ENCODE measurements at regions not wholly inside any gene's neighbourhood (a gene's known extent, or its start where the extent isn't known, plus 50 kb on each side); places are given as distances from the start of the nearest gene placed in this dataset.

DNA sequence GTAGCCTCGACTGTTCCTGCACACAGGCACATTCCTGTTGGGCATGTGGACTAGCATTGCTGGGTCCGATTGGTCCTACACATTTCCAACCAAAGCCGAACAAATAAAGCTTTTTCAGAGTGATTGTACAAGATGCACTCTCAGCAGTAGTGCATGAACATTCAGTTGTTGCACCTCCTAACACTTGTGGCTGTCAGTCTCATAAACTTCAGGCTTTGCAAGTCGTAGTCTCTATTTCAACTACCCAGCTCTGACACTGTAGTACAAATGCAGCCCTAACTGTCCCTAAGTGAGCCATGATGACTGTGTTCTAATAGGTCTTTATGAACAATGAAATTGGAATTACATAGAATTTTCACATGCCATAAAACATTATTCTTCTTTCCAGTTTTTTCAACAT, 281.7 kb upstream of the ATP10A start:
- Histone ChIP-seq H3K9me3 (ENCODE audit: low read length) (no peaks in the 10 kb centered on the region), H3K79me2 (replicated peaks; ENCODE audit: insufficient read depth, low read length) (no peaks in the 10 kb centered on the region), H3K4me2 (ENCODE audit: low read length) (no peak overlapping the region), H2AFZ (ENCODE audit: low read depth, low read length) (no peak overlapping the region), H3K36me3 (ENCODE audit: insufficient read depth, low read length) (no peaks in the 10 kb centered on the region), H3K27ac (ENCODE audit: low read length) (no peak overlapping the region), H3K27me3 (ENCODE audit: insufficient read depth, low read depth, low read length) (no peaks in the 10 kb centered on the region), H4K20me1 (ENCODE audit: insufficient read depth) (no peaks in the 10 kb centered on the region), H3K4me3 (ENCODE audit: low read length) (no peak overlapping the region), H3K9ac (ENCODE audit: low read length) (no peak overlapping the region), H3K9me2 (ENCODE audit: insufficient read depth, low read length) (no peaks in the 10 kb centered on the region), H3F3A (ENCODE audit: insufficient read depth, low read length, poor library complexity, severe bottlenecking) (no peaks in the 10 kb centered on the region)
- TF ChIP-seq, protein P1, sequence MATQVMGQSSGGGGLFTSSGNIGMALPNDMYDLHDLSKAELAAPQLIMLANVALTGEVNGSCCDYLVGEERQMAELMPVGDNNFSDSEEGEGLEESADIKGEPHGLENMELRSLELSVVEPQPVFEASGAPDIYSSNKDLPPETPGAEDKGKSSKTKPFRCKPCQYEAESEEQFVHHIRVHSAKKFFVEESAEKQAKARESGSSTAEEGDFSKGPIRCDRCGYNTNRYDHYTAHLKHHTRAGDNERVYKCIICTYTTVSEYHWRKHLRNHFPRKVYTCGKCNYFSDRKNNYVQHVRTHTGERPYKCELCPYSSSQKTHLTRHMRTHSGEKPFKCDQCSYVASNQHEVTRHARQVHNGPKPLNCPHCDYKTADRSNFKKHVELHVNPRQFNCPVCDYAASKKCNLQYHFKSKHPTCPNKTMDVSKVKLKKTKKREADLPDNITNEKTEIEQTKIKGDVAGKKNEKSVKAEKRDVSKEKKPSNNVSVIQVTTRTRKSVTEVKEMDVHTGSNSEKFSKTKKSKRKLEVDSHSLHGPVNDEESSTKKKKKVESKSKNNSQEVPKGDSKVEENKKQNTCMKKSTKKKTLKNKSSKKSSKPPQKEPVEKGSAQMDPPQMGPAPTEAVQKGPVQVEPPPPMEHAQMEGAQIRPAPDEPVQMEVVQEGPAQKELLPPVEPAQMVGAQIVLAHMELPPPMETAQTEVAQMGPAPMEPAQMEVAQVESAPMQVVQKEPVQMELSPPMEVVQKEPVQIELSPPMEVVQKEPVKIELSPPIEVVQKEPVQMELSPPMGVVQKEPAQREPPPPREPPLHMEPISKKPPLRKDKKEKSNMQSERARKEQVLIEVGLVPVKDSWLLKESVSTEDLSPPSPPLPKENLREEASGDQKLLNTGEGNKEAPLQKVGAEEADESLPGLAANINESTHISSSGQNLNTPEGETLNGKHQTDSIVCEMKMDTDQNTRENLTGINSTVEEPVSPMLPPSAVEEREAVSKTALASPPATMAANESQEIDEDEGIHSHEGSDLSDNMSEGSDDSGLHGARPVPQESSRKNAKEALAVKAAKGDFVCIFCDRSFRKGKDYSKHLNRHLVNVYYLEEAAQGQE (IDR thresholded peaks at IDR 0.05; ENCODE audit: borderline replicate concordance): no peak
- TF ChIP-seq SMC3 (conservative IDR thresholded peaks at IDR 0.05; ENCODE audit: poor library complexity): no peak
- no peak for TF ChIP-seq EP300 (conservative IDR thresholded peaks at IDR 0.05; ENCODE audit: poor library complexity, severe bottlenecking)
- no peak for TF ChIP-seq RAD21 (conservative IDR thresholded peaks at IDR 0.05)
- TF ChIP-seq EZH2 (IDR thresholded peaks at IDR 0.05; ENCODE audit: borderline replicate concordance, insufficient read depth, low read length, poor library complexity, severe bottlenecking): no peak
- TF ChIP-seq MXI1 (conservative IDR thresholded peaks at IDR 0.05; ENCODE audit: poor library complexity, severe bottlenecking): no peak
- TF ChIP-seq, protein P2, sequence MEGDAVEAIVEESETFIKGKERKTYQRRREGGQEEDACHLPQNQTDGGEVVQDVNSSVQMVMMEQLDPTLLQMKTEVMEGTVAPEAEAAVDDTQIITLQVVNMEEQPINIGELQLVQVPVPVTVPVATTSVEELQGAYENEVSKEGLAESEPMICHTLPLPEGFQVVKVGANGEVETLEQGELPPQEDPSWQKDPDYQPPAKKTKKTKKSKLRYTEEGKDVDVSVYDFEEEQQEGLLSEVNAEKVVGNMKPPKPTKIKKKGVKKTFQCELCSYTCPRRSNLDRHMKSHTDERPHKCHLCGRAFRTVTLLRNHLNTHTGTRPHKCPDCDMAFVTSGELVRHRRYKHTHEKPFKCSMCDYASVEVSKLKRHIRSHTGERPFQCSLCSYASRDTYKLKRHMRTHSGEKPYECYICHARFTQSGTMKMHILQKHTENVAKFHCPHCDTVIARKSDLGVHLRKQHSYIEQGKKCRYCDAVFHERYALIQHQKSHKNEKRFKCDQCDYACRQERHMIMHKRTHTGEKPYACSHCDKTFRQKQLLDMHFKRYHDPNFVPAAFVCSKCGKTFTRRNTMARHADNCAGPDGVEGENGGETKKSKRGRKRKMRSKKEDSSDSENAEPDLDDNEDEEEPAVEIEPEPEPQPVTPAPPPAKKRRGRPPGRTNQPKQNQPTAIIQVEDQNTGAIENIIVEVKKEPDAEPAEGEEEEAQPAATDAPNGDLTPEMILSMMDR (IDR thresholded peaks at IDR 0.05; ENCODE audit: poor library complexity, severe bottlenecking): no peak
- no peak for TF ChIP-seq TAF1 (IDR thresholded peaks at IDR 0.05; ENCODE audit: low read depth)
- no peak for TF ChIP-seq POLR2AphosphoS5 (IDR thresholded peaks at IDR 0.05)

- Histone ChIP-seq H3K27me3 (ENCODE audit: insufficient read depth, low read depth, low read length) (no peaks in the 10 kb centered on the region), H3K9ac (ENCODE audit: low read length) (no peak overlapping the region), H3K36me3 (ENCODE audit: insufficient read depth, low read length) (no peaks in the 10 kb centered on the region), H3K9me2 (ENCODE audit: insufficient read depth, low read length) (no peaks in the 10 kb centered on the region), H4K20me1 (ENCODE audit: insufficient read depth) (no peaks in the 10 kb centered on the region), H3K27ac (ENCODE audit: low read length) (no peak overlapping the region), H2AFZ (ENCODE audit: low read depth, low read length) (no peak overlapping the region), H3K79me2 (replicated peaks; ENCODE audit: insufficient read depth, low read length) (no peaks in the 10 kb centered on the region), H3K4me2 (ENCODE audit: low read length) (no peak overlapping the region), H3F3A (ENCODE audit: insufficient read depth, low read length, poor library complexity, severe bottlenecking) (no peaks in the 10 kb centered on the region), H3K4me3 (ENCODE audit: low read length) (no peak overlapping the region), H3K9me3 (ENCODE audit: low read length) (no peaks in the 10 kb centered on the region)
- TF ChIP-seq RAD21 (conservative IDR thresholded peaks at IDR 0.05): no peak
- TF ChIP-seq EZH2 (IDR thresholded peaks at IDR 0.05; ENCODE audit: borderline replicate concordance, insufficient read depth, low read length, poor library complexity, severe bottlenecking): no peak
- TF ChIP-seq SMC3 (conservative IDR thresholded peaks at IDR 0.05; ENCODE audit: poor library complexity): no peak
These were observed 280.1 kb upstream of the ATP10A start for GRCh38 chr15:26143221-26143620.

- H3F3A ChIP-seq (ENCODE audit: insufficient read depth, low read length, poor library complexity, severe bottlenecking): no peaks in the 10 kb centered on the region
- no peaks in the 10 kb centered on the region for H3K36me3 ChIP-seq (ENCODE audit: insufficient read depth, low read length)
- H3K27ac ChIP-seq (ENCODE audit: low read length): no peak overlapping the region
- TF ChIP-seq SMC3 (conservative IDR thresholded peaks at IDR 0.05; ENCODE audit: poor library complexity) (no peak), EZH2 (IDR thresholded peaks at IDR 0.05; ENCODE audit: borderline replicate concordance, insufficient read depth, low read length, poor library complexity, severe bottlenecking) (no peak), EP300 (conservative IDR thresholded peaks at IDR 0.05; ENCODE audit: poor library complexity, severe bottlenecking) (no peak), POLR2AphosphoS5 (IDR thresholded peaks at IDR 0.05) (no peak), MXI1 (conservative IDR thresholded peaks at IDR 0.05; ENCODE audit: poor library complexity, severe bottlenecking) (no peak), TAF1 (IDR thresholded peaks at IDR 0.05; ENCODE audit: low read depth) (no peak), RAD21 (conservative IDR thresholded peaks at IDR 0.05) (no peak)
- TF ChIP-seq, protein P1 (IDR thresholded peaks at IDR 0.05; ENCODE audit: borderline replicate concordance): no peak
- TF ChIP-seq, protein P2 (IDR thresholded peaks at IDR 0.05; ENCODE audit: poor library complexity, severe bottlenecking): no peak
- no peaks in the 10 kb centered on the region for H3K9me2 ChIP-seq (ENCODE audit: insufficient read depth, low read length)
- no peak overlapping the region for H3K9ac ChIP-seq (ENCODE audit: low read length)
- H2AFZ ChIP-seq (ENCODE audit: low read depth, low read length): no peak overlapping the region
- H3K79me2 ChIP-seq (replicated peaks; ENCODE audit: insufficient read depth, low read length): no peaks in the 10 kb centered on the region
- H3K9me3 ChIP-seq (ENCODE audit: low read length): no peaks in the 10 kb centered on the region
- H3K27me3 ChIP-seq (ENCODE audit: insufficient read depth, low read depth, low read length): no peaks in the 10 kb centered on the region
- H3K4me2 ChIP-seq (ENCODE audit: low read length): no peak overlapping the region
- H4K20me1 ChIP-seq (ENCODE audit: insufficient read depth): no peaks in the 10 kb centered on the region
- no peak overlapping the region for H3K4me3 ChIP-seq (ENCODE audit: low read length)
These were observed 271.7 kb upstream of the ATP10A start for GRCh38 chr15:26134812-26135211.

Data from neural cell (in vitro differentiated cells).